ENCODE measurements at regions not wholly inside any gene's neighbourhood (a gene's known extent, or its start where the extent isn't known, plus 50 kb on each side); places are given as distances from the start of the nearest gene placed in this dataset.

GRCh38 chr5:74161170-74161569 lies 479.4 kb downstream of the ENC1 start:
- Histone ChIP-seq H3K9me3 (ENCODE audit: control insufficient read depth, low read length) (no peaks in the 10 kb centered on the region), H3K27ac (ENCODE audit: insufficient read depth, low read depth, low read length, poor library complexity, severe bottlenecking) (no peak overlapping the region), H3K4me1 (ENCODE audit: control insufficient read depth, insufficient read depth, low read length) (no peaks in the 10 kb centered on the region), H3K36me3 (ENCODE audit: control insufficient read depth, insufficient read depth, low read length) (no peaks in the 10 kb centered on the region), H3K27me3 (ENCODE audit: control insufficient read depth, insufficient read depth, low read length, poor library complexity, severe bottlenecking) (no peaks in the 10 kb centered on the region), H3K4me3 (ENCODE audit: insufficient read depth, low read depth, low read length) (no peak overlapping the region)
- WGBS, 2 experiments = 100% methylated on average over 1 of the region's 1 CpG; no CpG with 5 or more reads in 1 of the 2 experiments

DNA sequence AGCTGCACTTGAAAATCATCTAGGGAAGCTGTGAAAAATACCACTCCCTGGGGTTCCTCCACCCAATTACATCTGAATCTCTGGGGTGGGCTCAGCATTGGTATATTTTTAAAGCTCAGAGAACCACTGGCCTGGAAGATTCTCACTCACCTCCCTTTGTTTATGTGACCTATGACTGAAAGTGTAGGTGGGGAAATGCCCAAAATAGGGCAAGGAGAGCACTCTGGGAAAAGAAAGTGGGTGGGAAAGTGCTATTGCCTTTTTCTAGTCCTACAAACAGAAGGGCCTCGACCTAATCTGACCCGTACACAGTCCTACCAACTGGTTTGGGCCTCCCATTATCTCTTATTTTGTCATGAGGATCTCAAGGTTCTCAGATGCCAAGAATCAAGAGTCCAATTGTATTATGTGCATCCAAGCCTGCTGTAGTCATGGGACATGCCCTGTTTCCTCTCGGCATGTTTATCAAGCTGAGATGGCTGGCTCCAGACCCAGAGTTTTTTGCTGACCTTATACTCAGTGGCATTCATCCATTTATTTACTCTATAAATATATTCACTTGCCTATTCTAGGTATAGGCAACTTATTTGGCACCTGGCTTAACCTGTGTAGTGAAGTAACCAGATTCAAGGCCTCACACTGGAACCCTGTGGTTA lies 483.7 kb downstream of the ENC1 start:
- WGBS, 2 experiments = 93 to 94% methylated on average over 3 of the region's 3 CpGs
- Histone ChIP-seq H3K4me3 (ENCODE audit: insufficient read depth, low read depth, low read length) (no peak overlapping the region), H3K9me3 (ENCODE audit: control insufficient read depth, low read length) (no peaks in the 10 kb centered on the region), H3K27ac (ENCODE audit: insufficient read depth, low read depth, low read length, poor library complexity, severe bottlenecking) (no peak overlapping the region), H3K4me1 (ENCODE audit: control insufficient read depth, insufficient read depth, low read length) (no peaks in the 10 kb centered on the region), H3K27me3 (ENCODE audit: control insufficient read depth, insufficient read depth, low read length, poor library complexity, severe bottlenecking) (no peaks in the 10 kb centered on the region), H3K36me3 (ENCODE audit: control insufficient read depth, insufficient read depth, low read length) (no peaks in the 10 kb centered on the region)

- H3K4me1 ChIP-seq (ENCODE audit: control insufficient read depth, insufficient read depth, low read length) = no peaks in the 10 kb centered on the region
- no peaks in the 10 kb centered on the region for H3K27me3 ChIP-seq (ENCODE audit: control insufficient read depth, insufficient read depth, low read length, poor library complexity, severe bottlenecking)
- H3K27ac ChIP-seq (ENCODE audit: insufficient read depth, low read depth, low read length, poor library complexity, severe bottlenecking) = no peak overlapping the region
- WGBS, 2 experiments = 90 to 100% methylated on average over 1 of the region's 1 CpG
- no peaks in the 10 kb centered on the region for H3K9me3 ChIP-seq (ENCODE audit: control insufficient read depth, low read length)
- no peak overlapping the region for H3K4me3 ChIP-seq (ENCODE audit: insufficient read depth, low read depth, low read length)
- no peaks in the 10 kb centered on the region for H3K36me3 ChIP-seq (ENCODE audit: control insufficient read depth, insufficient read depth, low read length)
These were observed 485.0 kb downstream of the ENC1 start for GRCh38 chr5:74155501-74155900.

- H3K27me3 ChIP-seq (ENCODE audit: control insufficient read depth, insufficient read depth, low read length, poor library complexity, severe bottlenecking) = no peaks in the 10 kb centered on the region
- H3K4me1 ChIP-seq (ENCODE audit: control insufficient read depth, insufficient read depth, low read length) = no peaks in the 10 kb centered on the region
- no peak overlapping the region for H3K27ac ChIP-seq (ENCODE audit: insufficient read depth, low read depth, low read length, poor library complexity, severe bottlenecking)
- WGBS, 2 experiments = 76 to 83% methylated on average over 3 of the region's 3 CpGs
- H3K36me3 ChIP-seq (ENCODE audit: control insufficient read depth, insufficient read depth, low read length) = no peaks in the 10 kb centered on the region
- no peak overlapping the region for H3K4me3 ChIP-seq (ENCODE audit: insufficient read depth, low read depth, low read length)
- no peaks in the 10 kb centered on the region for H3K9me3 ChIP-seq (ENCODE audit: control insufficient read depth, low read length)
These were observed 486.0 kb downstream of the ENC1 start for GRCh38 chr5:74154526-74154925.

DNA sequence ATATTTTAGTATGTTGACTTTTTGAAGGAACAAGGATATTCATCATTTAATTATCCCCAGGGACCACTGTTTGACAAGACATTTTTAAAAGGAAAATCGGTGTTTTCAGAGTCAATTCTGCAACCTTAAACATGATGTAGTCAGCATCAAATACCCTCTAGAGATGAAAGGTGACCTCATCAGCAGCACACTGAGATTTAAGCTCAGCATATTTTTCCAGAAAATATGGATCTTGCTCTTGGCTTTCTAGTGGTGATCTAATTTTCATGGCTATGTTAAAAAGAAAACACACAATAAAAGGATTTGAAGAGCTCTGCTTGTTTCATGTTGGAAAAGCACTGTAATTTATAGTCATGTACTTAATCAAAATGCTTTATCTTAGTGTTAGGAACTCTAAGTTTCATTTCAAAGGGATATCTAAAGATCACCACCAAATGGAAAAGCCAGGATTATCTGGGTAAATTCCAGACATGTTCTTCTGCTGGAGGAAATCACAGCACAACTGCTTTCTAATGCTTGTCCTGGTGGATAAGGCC lies 487.2 kb downstream of the ENC1 start:
- H3K9me3 ChIP-seq (ENCODE audit: control insufficient read depth, low read length) = no peaks in the 10 kb centered on the region
- no peaks in the 10 kb centered on the region for H3K27me3 ChIP-seq (ENCODE audit: control insufficient read depth, insufficient read depth, low read length, poor library complexity, severe bottlenecking)
- no peak overlapping the region for H3K4me3 ChIP-seq (ENCODE audit: insufficient read depth, low read depth, low read length)
- H3K27ac ChIP-seq (ENCODE audit: insufficient read depth, low read depth, low read length, poor library complexity, severe bottlenecking) = no peak overlapping the region
- no peaks in the 10 kb centered on the region for H3K4me1 ChIP-seq (ENCODE audit: control insufficient read depth, insufficient read depth, low read length)
- no peaks in the 10 kb centered on the region for H3K36me3 ChIP-seq (ENCODE audit: control insufficient read depth, insufficient read depth, low read length)
- 91 to 95% methylated on average over 1 of the region's 1 CpG for WGBS, 2 experiments

GRCh38 chr5:74152625-74153254 lies 487.8 kb downstream of the ENC1 start:
- Histone ChIP-seq H3K27me3 (ENCODE audit: control insufficient read depth, insufficient read depth, low read length, poor library complexity, severe bottlenecking) (no peaks in the 10 kb centered on the region), H3K4me3 (ENCODE audit: insufficient read depth, low read depth, low read length) (no peak overlapping the region), H3K27ac (ENCODE audit: insufficient read depth, low read depth, low read length, poor library complexity, severe bottlenecking) (no peak overlapping the region), H3K36me3 (ENCODE audit: control insufficient read depth, insufficient read depth, low read length) (no peaks in the 10 kb centered on the region), H3K9me3 (ENCODE audit: control insufficient read depth, low read length) (no peaks in the 10 kb centered on the region), H3K4me1 (ENCODE audit: control insufficient read depth, insufficient read depth, low read length) (no peaks in the 10 kb centered on the region)
- WGBS, 2 experiments = 94 to 97% methylated on average over 6 of the region's 6 CpGs

DNA sequence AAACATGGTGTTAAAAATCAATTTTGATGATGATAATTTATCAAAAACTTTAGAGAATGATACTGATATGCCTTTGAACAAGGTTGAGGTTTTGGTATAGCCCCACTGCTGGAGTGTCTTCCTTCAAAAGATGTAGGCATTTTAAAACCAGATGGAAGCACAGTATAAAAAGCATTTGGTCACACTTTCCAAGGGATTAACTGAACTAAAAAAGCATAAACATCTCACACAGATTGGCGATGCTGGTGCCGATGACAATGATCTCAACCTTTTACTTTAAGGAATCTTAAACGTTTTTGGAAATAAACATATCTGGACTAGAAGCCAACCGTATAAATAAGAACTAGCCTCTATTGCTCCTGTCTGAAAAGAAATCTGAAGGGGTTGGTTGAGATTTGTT lies 488.4 kb downstream of the ENC1 start:
- Histone ChIP-seq H3K27me3 (ENCODE audit: control insufficient read depth, insufficient read depth, low read length, poor library complexity, severe bottlenecking) (no peaks in the 10 kb centered on the region), H3K27ac (ENCODE audit: insufficient read depth, low read depth, low read length, poor library complexity, severe bottlenecking) (no peak overlapping the region), H3K9me3 (ENCODE audit: control insufficient read depth, low read length) (no peaks in the 10 kb centered on the region), H3K4me1 (ENCODE audit: control insufficient read depth, insufficient read depth, low read length) (no peaks in the 10 kb centered on the region), H3K4me3 (ENCODE audit: insufficient read depth, low read depth, low read length) (no peak overlapping the region), H3K36me3 (ENCODE audit: control insufficient read depth, insufficient read depth, low read length) (no peaks in the 10 kb centered on the region)
- 97 to 99% methylated on average over 4 of the region's 4 CpGs for WGBS, 2 experiments

DNA sequence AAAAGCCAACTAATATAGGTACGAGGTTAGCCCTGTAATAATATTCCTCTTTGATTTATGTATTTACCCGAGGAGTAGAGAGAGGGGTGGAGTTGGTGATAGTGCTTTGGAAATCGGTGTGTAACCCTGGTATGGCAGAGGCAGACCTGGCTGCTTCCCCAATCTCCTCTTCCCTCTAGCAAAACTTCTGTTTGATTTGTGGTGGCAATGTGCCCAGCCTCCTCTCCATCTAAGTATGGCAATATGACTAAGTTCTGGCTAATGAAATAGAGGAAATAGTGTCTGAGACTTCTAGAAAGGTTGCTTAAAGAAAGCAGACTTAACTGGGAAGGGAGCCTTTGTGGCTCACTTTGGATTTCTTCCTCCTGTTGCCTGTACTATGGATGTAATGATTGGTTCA lies 491.1 kb downstream of the ENC1 start:
- H3K27me3 ChIP-seq (ENCODE audit: control insufficient read depth, insufficient read depth, low read length, poor library complexity, severe bottlenecking) = no peaks in the 10 kb centered on the region
- no peaks in the 10 kb centered on the region for H3K9me3 ChIP-seq (ENCODE audit: control insufficient read depth, low read length)
- no peaks in the 10 kb centered on the region for H3K36me3 ChIP-seq (ENCODE audit: control insufficient read depth, insufficient read depth, low read length)
- H3K4me1 ChIP-seq (ENCODE audit: control insufficient read depth, insufficient read depth, low read length) = no peaks in the 10 kb centered on the region
- WGBS, 2 experiments = 90 to 93% methylated on average over 2 to 3 of the region's 3 CpGs
- H3K4me3 ChIP-seq (ENCODE audit: insufficient read depth, low read depth, low read length) = no peak overlapping the region
- H3K27ac ChIP-seq (ENCODE audit: insufficient read depth, low read depth, low read length, poor library complexity, severe bottlenecking) = no peak overlapping the region

DNA sequence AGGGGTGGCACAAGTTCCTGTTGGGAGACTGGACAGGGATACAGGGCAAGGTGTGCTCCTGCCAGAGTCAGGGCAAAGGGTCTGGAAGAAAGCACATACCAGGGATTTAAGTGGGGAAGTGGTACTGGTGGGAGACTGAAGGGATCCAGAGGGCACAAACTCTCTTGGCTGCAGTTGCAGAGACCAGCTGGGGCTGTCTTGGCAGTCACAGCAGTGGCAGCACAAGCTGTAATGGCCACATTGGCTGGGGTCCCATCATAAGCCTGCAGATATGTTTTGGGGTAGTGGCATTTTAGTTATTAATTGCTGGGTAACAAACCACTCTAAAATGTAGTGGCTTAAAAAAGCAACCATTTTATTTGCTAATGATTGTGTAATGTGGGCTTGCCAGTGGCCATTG lies 492.2 kb downstream of the ENC1 start:
- H3K4me3 ChIP-seq (ENCODE audit: insufficient read depth, low read depth, low read length) = no peak overlapping the region
- no peaks in the 10 kb centered on the region for H3K9me3 ChIP-seq (ENCODE audit: control insufficient read depth, low read length)
- no peaks in the 10 kb centered on the region for H3K27me3 ChIP-seq (ENCODE audit: control insufficient read depth, insufficient read depth, low read length, poor library complexity, severe bottlenecking)
- no peak overlapping the region for H3K27ac ChIP-seq (ENCODE audit: insufficient read depth, low read depth, low read length, poor library complexity, severe bottlenecking)
- peaks cover 3% of the 10 kb centered on the region for H3K4me1 ChIP-seq (ENCODE audit: control insufficient read depth, insufficient read depth, low read length)
- H3K36me3 ChIP-seq (ENCODE audit: control insufficient read depth, insufficient read depth, low read length) = no peaks in the 10 kb centered on the region

- Histone ChIP-seq H3K36me3 (ENCODE audit: control insufficient read depth, insufficient read depth, low read length) (no peaks in the 10 kb centered on the region), H3K27me3 (ENCODE audit: control insufficient read depth, insufficient read depth, low read length, poor library complexity, severe bottlenecking) (no peaks in the 10 kb centered on the region), H3K4me3 (ENCODE audit: insufficient read depth, low read depth, low read length) (no peak overlapping the region), H3K27ac (ENCODE audit: insufficient read depth, low read depth, low read length, poor library complexity, severe bottlenecking) (no peak overlapping the region), H3K9me3 (ENCODE audit: control insufficient read depth, low read length) (no peaks in the 10 kb centered on the region), H3K4me1 (ENCODE audit: control insufficient read depth, insufficient read depth, low read length) (peaks cover 3% of the 10 kb centered on the region)
- WGBS, 2 experiments = 89% methylated on average over 1 of the region's 1 CpG
These were observed 493.7 kb downstream of the ENC1 start for GRCh38 chr5:74146796-74147195.

Data from ectodermal cell (in vitro differentiated cells).